H9 (cell line): ENCODE measurements at regions not wholly inside any gene's neighbourhood (a gene's known extent, or its start where the extent isn't known, plus 50 kb on each side); places are given as distances from the start of the nearest gene placed in this dataset.

Experiments
- DNase-seq: peaks from one replicate; pipeline ENCODE4 v3.0.0-alpha.2; 2017
- H2AFZ ChIP-seq: one replicate; pipeline ENCODE4 v1.6.1; 2013; ENCODE audit warnings: mild to moderate bottlenecking, low read length, control low read depth, moderate library complexity
- H2AK5ac ChIP-seq: 2 replicates; pipeline ENCODE4 v1.6.1; 2013; ENCODE audit warnings: low read length, control low read depth, mixed read lengths; ENCODE audit not compliant: insufficient read length
- H2BK120ac ChIP-seq: one replicate; pipeline ENCODE4 v1.6.1; 2013; ENCODE audit warnings: low read depth, mild to moderate bottlenecking, low read length, control low read depth, inconsistent platforms; ENCODE audit not compliant: poor library complexity, severe bottlenecking
- H2BK12ac ChIP-seq: 2 replicates; pipeline ENCODE4 v1.6.1; 2013; ENCODE audit warnings: low read length, control low read depth, mixed read lengths, low read depth; ENCODE audit not compliant: insufficient read length
- H2BK15ac ChIP-seq: 2 replicates; pipeline ENCODE4 v1.6.1; 2013; ENCODE audit warnings: low read depth, low read length, control low read depth
- H2BK20ac ChIP-seq: one replicate; pipeline ENCODE4 v1.6.1; 2013; ENCODE audit warnings: low read depth, mild to moderate bottlenecking, low read length, control low read depth, inconsistent platforms; ENCODE audit not compliant: poor library complexity, severe bottlenecking
- H2BK5ac ChIP-seq: 2 replicates; pipeline ENCODE4 v1.6.1; 2013; ENCODE audit warnings: low read length, control low read depth, mixed read lengths; ENCODE audit not compliant: insufficient read length
- H3K14ac ChIP-seq: 2 replicates; pipeline ENCODE4 v1.6.1; 2013; ENCODE audit warnings: low read length, control low read depth; ENCODE audit not compliant: insufficient read depth
- H3K18ac ChIP-seq: 2 replicates; pipeline ENCODE4 v1.6.1; 2013; ENCODE audit warnings: low read depth, mild to moderate bottlenecking, mixed read lengths, low read length, control low read depth; ENCODE audit not compliant: insufficient read length
- H3K23ac ChIP-seq: 2 replicates; pipeline ENCODE4 v1.6.1; 2013; ENCODE audit warnings: low read length, control low read depth, mixed read lengths, low read depth; ENCODE audit not compliant: insufficient read length
- H3K23me2 ChIP-seq: 2 replicates; pipeline ENCODE4 v1.6.1; 2013; ENCODE audit warnings: low read depth, mild to moderate bottlenecking, mixed read lengths, low read length, control low read depth; ENCODE audit not compliant: insufficient read length, poor library complexity, severe bottlenecking
- H3K27ac ChIP-seq: 2 replicates; pipeline ENCODE4 v1.5.1; 2013; ENCODE audit warnings: low read length, control low read depth, mixed read lengths, low read depth; ENCODE audit not compliant: insufficient read length
- H3K27me3 ChIP-seq: 2 replicates; pipeline ENCODE4 v1.6.1; 2013; ENCODE audit warnings: low read length, control low read depth, inconsistent platforms; ENCODE audit not compliant: insufficient read depth
- H3K4ac ChIP-seq: 2 replicates; pipeline ENCODE4 v1.6.1; 2013; ENCODE audit warnings: low read depth, mild to moderate bottlenecking, control low read depth, inconsistent platforms, low read length, moderate library complexity
- H3K4me1 ChIP-seq: 2 replicates; pipeline ENCODE4 v1.6.1; 2013; ENCODE audit warnings: low read length, control low read depth, inconsistent platforms; ENCODE audit not compliant: insufficient read depth
- H3K4me2 ChIP-seq: 2 replicates; pipeline ENCODE4 v1.6.1; 2013; ENCODE audit warnings: low read length, control low read depth, mixed read lengths; ENCODE audit not compliant: insufficient read length, insufficient read depth
- H3K56ac ChIP-seq: 2 replicates; pipeline ENCODE4 v1.6.1; 2013; ENCODE audit warnings: low read depth, mild to moderate bottlenecking, mixed read lengths, low read length, control low read depth; ENCODE audit not compliant: insufficient read length
- H3K79me1 ChIP-seq: 2 replicates; pipeline ENCODE4 v1.6.1; 2013; ENCODE audit warnings: low read depth, mild to moderate bottlenecking, moderate library complexity, low read length, control low read depth, inconsistent platforms; ENCODE audit not compliant: insufficient read depth, poor library complexity, severe bottlenecking
- H3K79me2 ChIP-seq: 2 replicates; pipeline ENCODE4 v1.6.1; 2013; ENCODE audit warnings: low read length, control low read depth, inconsistent platforms; ENCODE audit not compliant: insufficient read depth
- H3K9ac ChIP-seq: 2 replicates; pipeline ENCODE4 v1.6.1; 2013; ENCODE audit warnings: low read length, control low read depth, mixed read lengths; ENCODE audit not compliant: insufficient read length; ENCODE audit errors: extremely low read depth
- H3K9me3 ChIP-seq: one replicate; pipeline ENCODE4 v1.6.1; 2013; ENCODE audit warnings: low read depth, low read length, inconsistent platforms; ENCODE audit not compliant: control insufficient read depth
- H3T11ph ChIP-seq: one replicate; pipeline ENCODE4 v1.6.1; 2013; ENCODE audit warnings: mild to moderate bottlenecking, low read length, control low read depth, inconsistent platforms
- H4K20me1 ChIP-seq: one replicate; pipeline ENCODE4 v1.6.1; 2013; ENCODE audit not compliant: control insufficient read depth, insufficient read length, insufficient read depth
- H4K5ac ChIP-seq: 2 replicates; pipeline ENCODE4 v1.6.1; 2013; ENCODE audit warnings: low read depth, mild to moderate bottlenecking, mixed read lengths, low read length, control low read depth; ENCODE audit not compliant: insufficient read length
- H4K8ac ChIP-seq: replicated peaks from 2 replicates; pipeline ENCODE4 v1.6.1; 2013; ENCODE audit warnings: low read length, control low read depth, mixed read lengths, low read depth; ENCODE audit not compliant: insufficient read length
- H4K91ac ChIP-seq: 2 replicates; pipeline ENCODE4 v1.6.1; 2013; ENCODE audit warnings: low read depth, mild to moderate bottlenecking, moderate library complexity, mixed read lengths, low read length, control low read depth; ENCODE audit not compliant: insufficient read length
- H3K27ac Mint-ChIP-seq, 3 experiments: 2 replicates in 2 of 3; 3 replicates in 1 of 3; pipeline ENCODE4 v1.8.0; 2020 to 2021; ENCODE audit warnings: mixed read lengths in 3 of 3, mild to moderate bottlenecking in 1 of 3, moderate library complexity in 1 of 3
- H3K27me3 Mint-ChIP-seq: 2 replicates; pipeline ENCODE4 v1.8.0; 2021; ENCODE audit warnings: low read depth, mild to moderate bottlenecking, moderate library complexity, mixed read lengths
- H3K36me3 Mint-ChIP-seq, 3 experiments: 2 replicates in 2 of 3; 3 replicates in 1 of 3; pipeline ENCODE4 v1.8.0; 2020 to 2021; ENCODE audit warnings: low read depth in 3 of 3, mixed read lengths in 3 of 3; ENCODE audit not compliant: insufficient read depth in 1 of 3
- H3K4me1 Mint-ChIP-seq, 2 experiments: 2 replicates each; pipeline ENCODE4 v1.8.0; 2020; ENCODE audit warnings: mixed read lengths in 2 of 2
- H3K4me3 Mint-ChIP-seq, 2 experiments: 2 replicates in 1 of 2; 3 replicates in 1 of 2; pipeline ENCODE4 v1.8.0; 2020 to 2021; ENCODE audit warnings: mild to moderate bottlenecking in 2 of 2, mixed read lengths in 2 of 2, moderate library complexity in 1 of 2
- H3K9me3 Mint-ChIP-seq, 2 experiments: 2 replicates in 1 of 2; 3 replicates in 1 of 2; pipeline ENCODE4 v1.8.0; 2020; ENCODE audit warnings: mild to moderate bottlenecking in 2 of 2, mixed read lengths in 2 of 2, moderate library complexity in 1 of 2
- WGBS: extraction: QIAGEN DNeasy Blood & Tissue Kit; methylation state at CpG from one replicate; pipeline ENCODE4 v1.1.7; 2013; ENCODE audit warnings: missing lambda C conversion rate, low lambda C conversion rate, mixed read lengths; ENCODE audit not compliant: insufficient read length; ENCODE audit errors: extremely low coverage; 5-methylcytosine and 5-hydroxymethylcytosine counted together
- TF ChIP-seq, protein P1 (sequence below): fragments of 200-600 bp; sonication (generic); conservative IDR thresholded peaks from 3 replicates; pipeline ENCODE4 v1.8.0; 2021; ENCODE audit warnings: antibody characterized with exemption, mild to moderate bottlenecking

DNA sequence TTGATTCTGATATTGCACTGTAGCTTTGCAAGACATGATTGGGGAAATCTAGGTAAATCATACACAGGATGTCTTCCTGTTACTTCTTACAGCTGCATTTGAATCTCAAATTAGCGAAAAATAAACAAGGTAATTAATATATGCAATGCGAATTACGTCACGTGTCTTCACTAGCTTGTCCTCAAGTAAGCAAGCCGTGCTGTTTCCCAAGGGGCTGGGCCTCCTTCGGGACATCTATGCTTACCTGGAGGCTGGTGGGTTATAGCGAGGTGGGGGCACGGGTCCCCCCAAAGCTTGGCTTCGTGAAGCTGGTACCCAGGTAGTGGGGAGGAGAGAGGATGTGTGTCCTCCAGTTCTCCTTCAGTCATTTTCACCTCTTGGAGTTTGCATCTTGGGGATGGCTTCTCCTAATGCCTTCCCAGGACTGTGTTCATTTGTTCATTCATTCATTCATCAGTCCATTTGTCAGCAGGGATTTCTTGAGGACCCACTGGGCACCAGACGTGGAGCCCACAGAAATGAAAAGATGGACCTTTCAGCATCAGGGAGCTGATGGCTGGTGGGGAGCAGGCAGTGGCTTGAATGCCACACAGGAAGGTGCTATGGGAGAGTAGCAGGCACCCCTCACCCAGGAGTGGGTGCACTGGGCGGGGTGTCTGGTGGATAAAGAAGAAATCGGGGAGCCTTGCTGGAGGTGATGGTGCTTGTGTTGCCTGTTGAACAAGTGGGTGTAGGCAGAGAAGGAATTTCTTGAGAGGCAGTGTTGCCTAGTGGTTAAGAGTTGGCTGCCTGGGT lies 155.1 kb downstream of the GLI2 start:
- no peak overlapping the region for H2AK5ac ChIP-seq
- no CpG with 5 or more reads among the region's 12 CpGs for WGBS
- peaks cover 3% of the 10 kb centered on the region for H4K20me1 ChIP-seq
- Mint-ChIP-seq H3K36me3 (peaks cover 10 to 15% (median 10%) of the 10 kb centered on the region in 3 experiments; a peak in 6 of 7 replicates), H3K9me3 (no peaks in the 10 kb centered on the region), H3K27me3 (no peaks in the 10 kb centered on the region; the same call in 1 of the 2 replicates), H3K4me3 (no peak overlapping the region), H3K27ac (peak overlapping the region in 2 of 3 experiments; percentile 45 to 74; a peak in 3 of 7 replicates), H3K4me1 (peaks cover 51 to 75% of the 10 kb centered on the region in 2 experiments)
- no peak overlapping the region for H2BK12ac ChIP-seq
- no peak overlapping the region for H2BK20ac ChIP-seq
- peaks cover 1% of the 10 kb centered on the region; the same call in 1 of the 2 replicates for H3K79me2 ChIP-seq
- H3T11ph ChIP-seq: no peak overlapping the region
- no peak overlapping the region for H3K27ac ChIP-seq
- H3K4me1 ChIP-seq: peaks cover 5% of the 10 kb centered on the region; the same call in 1 of the 2 replicates
- no peak overlapping the region for H3K4ac ChIP-seq
- no peaks in the 10 kb centered on the region for H3K23me2 ChIP-seq
- TF ChIP-seq, protein P1, sequence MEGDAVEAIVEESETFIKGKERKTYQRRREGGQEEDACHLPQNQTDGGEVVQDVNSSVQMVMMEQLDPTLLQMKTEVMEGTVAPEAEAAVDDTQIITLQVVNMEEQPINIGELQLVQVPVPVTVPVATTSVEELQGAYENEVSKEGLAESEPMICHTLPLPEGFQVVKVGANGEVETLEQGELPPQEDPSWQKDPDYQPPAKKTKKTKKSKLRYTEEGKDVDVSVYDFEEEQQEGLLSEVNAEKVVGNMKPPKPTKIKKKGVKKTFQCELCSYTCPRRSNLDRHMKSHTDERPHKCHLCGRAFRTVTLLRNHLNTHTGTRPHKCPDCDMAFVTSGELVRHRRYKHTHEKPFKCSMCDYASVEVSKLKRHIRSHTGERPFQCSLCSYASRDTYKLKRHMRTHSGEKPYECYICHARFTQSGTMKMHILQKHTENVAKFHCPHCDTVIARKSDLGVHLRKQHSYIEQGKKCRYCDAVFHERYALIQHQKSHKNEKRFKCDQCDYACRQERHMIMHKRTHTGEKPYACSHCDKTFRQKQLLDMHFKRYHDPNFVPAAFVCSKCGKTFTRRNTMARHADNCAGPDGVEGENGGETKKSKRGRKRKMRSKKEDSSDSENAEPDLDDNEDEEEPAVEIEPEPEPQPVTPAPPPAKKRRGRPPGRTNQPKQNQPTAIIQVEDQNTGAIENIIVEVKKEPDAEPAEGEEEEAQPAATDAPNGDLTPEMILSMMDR: no peak
- H4K8ac ChIP-seq: no peak overlapping the region
- H2BK120ac ChIP-seq: no peak overlapping the region
- no peak overlapping the region for H2AFZ ChIP-seq
- H3K4me2 ChIP-seq: no peak overlapping the region
- H3K27me3 ChIP-seq: no peaks in the 10 kb centered on the region
- no peak overlapping the region for H4K91ac ChIP-seq
- DNase-seq: no peak
- H3K14ac ChIP-seq: no peak overlapping the region
- peaks cover 4% of the 10 kb centered on the region for H3K79me1 ChIP-seq
- no peak overlapping the region for H3K9ac ChIP-seq
- H3K56ac ChIP-seq: no peak overlapping the region
- H2BK15ac ChIP-seq: no peak overlapping the region
- H3K23ac ChIP-seq: no peak overlapping the region
- no peak overlapping the region for H3K18ac ChIP-seq
- H4K5ac ChIP-seq: no peak overlapping the region
- no peak overlapping the region for H2BK5ac ChIP-seq
- H3K9me3 ChIP-seq: no peaks in the 10 kb centered on the region
